ENCODE measurements at regions not wholly inside any gene's neighbourhood (a gene's known extent, or its start where the extent isn't known, plus 50 kb on each side); places are given as distances from the start of the nearest gene placed in this dataset.

- TF ChIP-seq, protein P1, sequence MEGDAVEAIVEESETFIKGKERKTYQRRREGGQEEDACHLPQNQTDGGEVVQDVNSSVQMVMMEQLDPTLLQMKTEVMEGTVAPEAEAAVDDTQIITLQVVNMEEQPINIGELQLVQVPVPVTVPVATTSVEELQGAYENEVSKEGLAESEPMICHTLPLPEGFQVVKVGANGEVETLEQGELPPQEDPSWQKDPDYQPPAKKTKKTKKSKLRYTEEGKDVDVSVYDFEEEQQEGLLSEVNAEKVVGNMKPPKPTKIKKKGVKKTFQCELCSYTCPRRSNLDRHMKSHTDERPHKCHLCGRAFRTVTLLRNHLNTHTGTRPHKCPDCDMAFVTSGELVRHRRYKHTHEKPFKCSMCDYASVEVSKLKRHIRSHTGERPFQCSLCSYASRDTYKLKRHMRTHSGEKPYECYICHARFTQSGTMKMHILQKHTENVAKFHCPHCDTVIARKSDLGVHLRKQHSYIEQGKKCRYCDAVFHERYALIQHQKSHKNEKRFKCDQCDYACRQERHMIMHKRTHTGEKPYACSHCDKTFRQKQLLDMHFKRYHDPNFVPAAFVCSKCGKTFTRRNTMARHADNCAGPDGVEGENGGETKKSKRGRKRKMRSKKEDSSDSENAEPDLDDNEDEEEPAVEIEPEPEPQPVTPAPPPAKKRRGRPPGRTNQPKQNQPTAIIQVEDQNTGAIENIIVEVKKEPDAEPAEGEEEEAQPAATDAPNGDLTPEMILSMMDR (IDR thresholded peaks at IDR 0.05; ENCODE audit: low read depth, low read length, missing control alignments) = no peak
- DNase-seq = no peak
- in situ Hi-C loops (cut with HindIII; ENCODE audit: low pct_ligation_motif_present, low sequenced_read_pairs) = no loop called here
- H3K4me3 ChIP-seq (ENCODE audit: low read depth, low read length) = no peak overlapping the region
- H3K27ac ChIP-seq = no peak overlapping the region
- H3K36me3 ChIP-seq (replicated peaks) = no peaks in the 10 kb centered on the region
- no peaks in the 10 kb centered on the region for H3K27me3 ChIP-seq (replicated peaks)
These were observed 330.6 kb upstream of the EPHA6 start for GRCh38 chr3:96483781-96484180.

DNA sequence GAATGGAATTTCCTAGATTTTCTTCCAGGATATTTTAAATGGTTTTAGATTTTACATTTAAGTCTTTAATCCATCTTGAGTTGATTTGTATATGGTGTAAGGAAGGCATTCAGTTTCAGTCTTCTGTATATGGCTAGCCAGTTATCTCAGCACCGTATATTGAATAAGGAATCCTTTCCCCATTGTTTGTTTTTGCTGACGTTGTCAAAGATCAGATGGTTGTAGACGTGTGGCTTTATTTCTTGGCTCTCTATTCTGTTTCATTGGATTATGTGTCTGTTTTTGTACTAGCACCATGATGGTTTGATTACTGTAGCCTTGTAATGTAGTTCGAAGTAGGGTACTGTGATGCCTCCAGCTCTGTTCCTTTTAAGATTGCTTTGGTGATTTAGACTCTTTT is 325.7 kb upstream of the EPHA6 start:
- in situ Hi-C loops (cut with HindIII; ENCODE audit: low pct_ligation_motif_present, low sequenced_read_pairs) = no loop called here
- no peaks in the 10 kb centered on the region for H3K27me3 ChIP-seq (replicated peaks)
- H3K27ac ChIP-seq = no peak overlapping the region
- no peak for DNase-seq
- H3K4me3 ChIP-seq (ENCODE audit: low read depth, low read length) = no peak overlapping the region
- no peaks in the 10 kb centered on the region for H3K36me3 ChIP-seq (replicated peaks)
- TF ChIP-seq, protein P1 (IDR thresholded peaks at IDR 0.05; ENCODE audit: low read depth, low read length, missing control alignments) = no peak

DNA sequence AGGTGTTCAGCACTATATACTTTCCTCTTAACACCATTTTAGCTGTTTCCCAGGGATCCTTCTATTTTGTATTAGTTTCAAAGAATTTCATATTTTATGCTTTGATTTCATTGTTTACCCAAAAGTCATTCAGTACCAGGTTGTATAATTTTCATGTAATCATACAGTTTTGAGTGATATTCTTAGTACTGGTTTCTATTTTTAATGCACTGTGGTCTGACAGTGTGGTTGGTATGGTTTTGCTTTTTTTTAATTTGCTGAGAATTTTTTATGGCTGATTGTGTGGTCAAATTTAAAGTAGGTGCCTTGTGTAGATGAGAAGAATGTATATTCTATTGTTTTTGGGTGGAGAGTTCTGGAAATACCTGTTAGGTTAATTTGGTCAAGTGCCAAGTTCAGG is 323.4 kb upstream of the EPHA6 start:
- in situ Hi-C loops (cut with HindIII; ENCODE audit: low pct_ligation_motif_present, low sequenced_read_pairs) = no loop called here
- TF ChIP-seq, protein P1 (IDR thresholded peaks at IDR 0.05; ENCODE audit: low read depth, low read length, missing control alignments) = no peak

GRCh38 chr3:96491868-96492267 is 322.5 kb upstream of the EPHA6 start:
- no peak for DNase-seq
- Histone ChIP-seq H3K27me3 (replicated peaks) (no peaks in the 10 kb centered on the region), H3K27ac (no peak overlapping the region), H3K36me3 (replicated peaks) (no peaks in the 10 kb centered on the region), H3K4me3 (ENCODE audit: low read depth, low read length) (no peak overlapping the region)
- TF ChIP-seq, protein P1 (IDR thresholded peaks at IDR 0.05; ENCODE audit: low read depth, low read length, missing control alignments) = no peak
- in situ Hi-C loops (cut with HindIII; ENCODE audit: low pct_ligation_motif_present, low sequenced_read_pairs) = no loop called here

More for the DNA sequence above, 323.4 kb upstream of the EPHA6 start:
- Histone ChIP-seq H3K27me3 (replicated peaks) (no peaks in the 10 kb centered on the region), H3K27ac (no peak overlapping the region), H3K36me3 (replicated peaks) (no peaks in the 10 kb centered on the region), H3K4me3 (ENCODE audit: low read depth, low read length) (no peak overlapping the region)
- no peak for DNase-seq

GRCh38 chr3:96510334-96510733 is 304.1 kb upstream of the EPHA6 start:
- H3K27me3 ChIP-seq (replicated peaks) = no peaks in the 10 kb centered on the region
- H3K27ac ChIP-seq = no peak overlapping the region
- no peaks in the 10 kb centered on the region for H3K36me3 ChIP-seq (replicated peaks)
- H3K4me3 ChIP-seq (ENCODE audit: low read depth, low read length) = no peak overlapping the region
- TF ChIP-seq, protein P1 (IDR thresholded peaks at IDR 0.05; ENCODE audit: low read depth, low read length, missing control alignments) = no peak
- in situ Hi-C loops (cut with HindIII; ENCODE audit: low pct_ligation_motif_present, low sequenced_read_pairs) = no loop called here
- DNase-seq = no peak

- TF ChIP-seq, protein P1 (IDR thresholded peaks at IDR 0.05; ENCODE audit: low read depth, low read length, missing control alignments) = no peak
- in situ Hi-C loops (cut with HindIII; ENCODE audit: low pct_ligation_motif_present, low sequenced_read_pairs) = no loop called here
- no peaks in the 10 kb centered on the region for H3K36me3 ChIP-seq (replicated peaks)
- no peaks in the 10 kb centered on the region for H3K27me3 ChIP-seq (replicated peaks)
- no peak for DNase-seq
- no peak overlapping the region for H3K27ac ChIP-seq
- no peak overlapping the region for H3K4me3 ChIP-seq (ENCODE audit: low read depth, low read length)
These were observed 277.2 kb upstream of the EPHA6 start for GRCh38 chr3:96537165-96537564.
